SU-DHL-6 (cell line): ENCODE measurements at regions not wholly inside any gene's neighbourhood (a gene's known extent, or its start where the extent isn't known, plus 50 kb on each side); places are given as distances from the start of the nearest gene placed in this dataset.

Source experiments
- EZH2phosphoT487 ChIP-seq: fragments of 200-600 bp; sonication (generic), shearing (Covaris generic); conservative IDR thresholded peaks from 2 replicates; pipeline ENCODE4 v1.6.1; 2018; ENCODE audit warnings: mild to moderate bottlenecking, antibody characterized with exemption, low read length, moderate library complexity, mixed read lengths
- TF ChIP-seq, protein P1 (sequence below): fragments of 200-600 bp; sonication (generic); IDR thresholded peaks from one replicate; pipeline ENCODE4 v1.5.1; 2017; ENCODE audit warnings: antibody characterized with exemption, mild to moderate bottlenecking, low read length, moderate library complexity; ENCODE audit not compliant: insufficient read depth, poor library complexity, severe bottlenecking

DNA sequence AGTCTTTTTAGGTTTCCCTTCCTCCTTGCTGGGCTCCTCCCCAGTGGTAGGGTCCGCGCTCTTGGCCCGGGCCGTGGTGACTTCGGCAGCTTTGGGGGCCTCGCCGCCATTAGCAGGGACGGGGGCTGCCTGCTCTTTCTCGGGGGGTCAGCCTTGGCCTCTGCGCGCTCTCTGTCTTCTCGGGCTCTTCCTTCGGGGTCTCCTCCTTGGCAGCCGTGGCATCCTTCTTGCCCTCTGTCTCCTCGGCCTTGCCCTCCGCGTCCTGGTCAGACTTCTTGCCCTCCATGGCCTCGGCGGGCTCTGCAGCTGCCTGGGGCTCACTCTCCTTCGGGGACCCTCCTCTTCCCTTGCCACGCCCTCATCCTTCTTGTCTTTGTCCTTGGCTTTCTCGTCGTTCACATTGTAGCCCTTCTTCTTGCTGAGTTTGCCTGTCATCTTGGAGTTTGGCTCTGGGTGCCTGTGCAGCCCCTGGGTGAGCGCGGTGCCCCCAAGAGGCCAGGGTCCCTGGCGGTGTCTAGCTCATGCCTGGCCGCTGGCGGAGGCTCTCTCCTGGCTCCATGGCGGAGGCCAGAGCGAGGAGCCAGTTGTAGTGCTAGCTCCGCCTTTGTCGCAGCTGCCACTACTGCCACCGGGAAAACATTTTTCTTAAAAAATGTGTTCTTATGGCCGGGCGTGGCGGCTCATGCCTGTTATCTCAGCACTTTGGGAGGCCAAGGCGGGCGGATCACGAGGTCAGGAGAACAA is 283.0 kb upstream of the SGCG start:
- TF ChIP-seq, protein P1, sequence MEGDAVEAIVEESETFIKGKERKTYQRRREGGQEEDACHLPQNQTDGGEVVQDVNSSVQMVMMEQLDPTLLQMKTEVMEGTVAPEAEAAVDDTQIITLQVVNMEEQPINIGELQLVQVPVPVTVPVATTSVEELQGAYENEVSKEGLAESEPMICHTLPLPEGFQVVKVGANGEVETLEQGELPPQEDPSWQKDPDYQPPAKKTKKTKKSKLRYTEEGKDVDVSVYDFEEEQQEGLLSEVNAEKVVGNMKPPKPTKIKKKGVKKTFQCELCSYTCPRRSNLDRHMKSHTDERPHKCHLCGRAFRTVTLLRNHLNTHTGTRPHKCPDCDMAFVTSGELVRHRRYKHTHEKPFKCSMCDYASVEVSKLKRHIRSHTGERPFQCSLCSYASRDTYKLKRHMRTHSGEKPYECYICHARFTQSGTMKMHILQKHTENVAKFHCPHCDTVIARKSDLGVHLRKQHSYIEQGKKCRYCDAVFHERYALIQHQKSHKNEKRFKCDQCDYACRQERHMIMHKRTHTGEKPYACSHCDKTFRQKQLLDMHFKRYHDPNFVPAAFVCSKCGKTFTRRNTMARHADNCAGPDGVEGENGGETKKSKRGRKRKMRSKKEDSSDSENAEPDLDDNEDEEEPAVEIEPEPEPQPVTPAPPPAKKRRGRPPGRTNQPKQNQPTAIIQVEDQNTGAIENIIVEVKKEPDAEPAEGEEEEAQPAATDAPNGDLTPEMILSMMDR = no peak
- TF ChIP-seq EZH2phosphoT487 = no peak
